ENCODE measurements at regions not wholly inside any gene's neighbourhood (a gene's known extent, or its start where the extent isn't known, plus 50 kb on each side); places are given as distances from the start of the nearest gene placed in this dataset.

- peaks cover 7 to 19% (median 14%) of the 10 kb centered on the region in 5 donors for H3K27me3 Mint-ChIP-seq
Measured at GRCh38 chr2:235381261-235381912, 112.5 kb upstream of the AGAP1 start.

GRCh38 chr2:235382179-235382578 is 111.7 kb upstream of the AGAP1 start:
- no peak for DNase-seq
- H3K36me3 Mint-ChIP-seq, result no peaks in the 10 kb centered on the region
- POLR2A ChIA-PET, result no interaction called here
- H3K9me3 Mint-ChIP-seq, result peaks cover 0 to 2% (median 0%) of the 10 kb centered on the region in 9 donors
- H3K4me1 Mint-ChIP-seq, result peaks cover 0 to 1% (median 0%) of the 10 kb centered on the region in 4 donors
- H3K27ac Mint-ChIP-seq, result no peak overlapping the region
- peaks cover 6 to 17% (median 14%) of the 10 kb centered on the region in 5 donors for H3K27me3 Mint-ChIP-seq
- no peak overlapping the region for H3K4me3 Mint-ChIP-seq
- no peak for ATAC-seq

More at GRCh38 chr2:235381261-235381912, 112.5 kb upstream of the AGAP1 start:
- Mint-ChIP-seq H3K9me3 (peaks cover 0 to 2% (median 0%) of the 10 kb centered on the region in 9 donors), H3K4me1 (peaks cover 0 to 1% (median 0%) of the 10 kb centered on the region in 4 donors), H3K36me3 (no peaks in the 10 kb centered on the region), H3K4me3 (no peak overlapping the region), H3K27ac (no peak overlapping the region)
- ATAC-seq (no peak), DNase-seq (no peak)
- POLR2A ChIA-PET, result no interaction called here

- peaks cover 4 to 16% (median 12%) of the 10 kb centered on the region in 5 donors for H3K27me3 Mint-ChIP-seq
- no peaks in the 10 kb centered on the region for H3K4me1 Mint-ChIP-seq
- POLR2A ChIA-PET, result no interaction called here
- no peak overlapping the region for H3K27ac Mint-ChIP-seq
- no peak overlapping the region for H3K4me3 Mint-ChIP-seq
- ATAC-seq (no peak), DNase-seq (no peak)
- H3K9me3 Mint-ChIP-seq, result peaks cover 0 to 2% (median 0%) of the 10 kb centered on the region in 9 donors
- H3K36me3 Mint-ChIP-seq, result no peaks in the 10 kb centered on the region
Measured at GRCh38 chr2:235382601-235383000, 111.2 kb upstream of the AGAP1 start.

- Mint-ChIP-seq H3K27ac (peak overlapping the region in 1 of 10 donors; percentile 26), H3K4me3 (no peak overlapping the region), H3K4me1 (no peaks in the 10 kb centered on the region), H3K36me3 (no peaks in the 10 kb centered on the region), H3K27me3 (peaks cover 2 to 10% (median 5%) of the 10 kb centered on the region in 5 donors), H3K9me3 (peaks cover 0 to 2% (median 0%) of the 10 kb centered on the region in 9 donors)
- POLR2A ChIA-PET, result no interaction called here
- no peak for ATAC-seq
- DNase-seq, result no peak
Measured at GRCh38 chr2:235383272-235383843, 110.5 kb upstream of the AGAP1 start.

- no peaks in the 10 kb centered on the region for H3K36me3 Mint-ChIP-seq
- POLR2A ChIA-PET, result no interaction called here
- ATAC-seq (no peak), DNase-seq (no peak)
- peaks cover 0 to 2% (median 0%) of the 10 kb centered on the region in 9 donors for H3K9me3 Mint-ChIP-seq
- H3K4me1 Mint-ChIP-seq, result peaks cover 0 to 2% (median under 1%) of the 10 kb centered on the region in 4 donors
- H3K27ac Mint-ChIP-seq, result no peak overlapping the region
- H3K4me3 Mint-ChIP-seq, result no peak overlapping the region
- peaks cover 0 to 12% (median 3%) of the 10 kb centered on the region in 5 donors for H3K27me3 Mint-ChIP-seq
Measured at GRCh38 chr2:235384624-235385023, 109.2 kb upstream of the AGAP1 start.

- H3K36me3 Mint-ChIP-seq, result no peaks in the 10 kb centered on the region
- H3K4me3 Mint-ChIP-seq, result no peak overlapping the region
- no peak for ATAC-seq
- peak overlapping the region in 1 of 10 donors; percentile 72 for H3K27ac Mint-ChIP-seq
- H3K9me3 Mint-ChIP-seq, result peaks cover 0 to 4% (median 0%) of the 10 kb centered on the region in 9 donors
- POLR2A ChIA-PET, result no interaction called here
- peaks cover 1 to 15% (median 7%) of the 10 kb centered on the region in 5 donors for H3K27me3 Mint-ChIP-seq
- H3K4me1 Mint-ChIP-seq, result peaks cover 10 to 17% (median 15%) of the 10 kb centered on the region in 4 donors
- no peak for DNase-seq
Measured at GRCh38 chr2:235389626-235390025, 104.2 kb upstream of the AGAP1 start.

GRCh38 chr2:235390108-235390815 is 103.6 kb upstream of the AGAP1 start:
- H3K9me3 Mint-ChIP-seq, result peaks cover 0 to 5% (median 0%) of the 10 kb centered on the region in 9 donors
- peaks cover 0 to 4% (median 0%) of the 10 kb centered on the region in 3 donors for H3K36me3 Mint-ChIP-seq
- peaks cover 10 to 17% (median 15%) of the 10 kb centered on the region in 4 donors for H3K4me1 Mint-ChIP-seq
- POLR2A ChIA-PET, result no interaction called here
- peak overlapping the region in 6 of 10 donors; percentile 52 to 80 (median 70) for H3K27ac Mint-ChIP-seq
- H3K27me3 Mint-ChIP-seq, result peaks cover 3 to 15% (median 9%) of the 10 kb centered on the region in 5 donors
- H3K4me3 Mint-ChIP-seq, result peak overlapping the region in 9 of 10 donors; percentile 20 to 75 (median 53)
- peak; percentile 80 to 97 for ATAC-seq
- peak in 9 of 10 donors; percentile 4 to 71 (median 49) for DNase-seq

- peaks cover 3 to 19% (median 11%) of the 10 kb centered on the region in 5 donors for H3K27me3 Mint-ChIP-seq
- DNase-seq (no peak), ATAC-seq (peak in 1 of 2 donors; percentile 9)
- peak overlapping the region; percentile 9 to 75 (median 40) for H3K4me3 Mint-ChIP-seq
- peak overlapping the region in 7 of 10 donors; percentile 6 to 80 (median 52) for H3K27ac Mint-ChIP-seq
- peaks cover 0 to 7% (median 0%) of the 10 kb centered on the region in 3 donors for H3K36me3 Mint-ChIP-seq
- H3K9me3 Mint-ChIP-seq, result peaks cover 0 to 5% (median 0%) of the 10 kb centered on the region in 9 donors
- peaks cover 10 to 17% (median 15%) of the 10 kb centered on the region in 4 donors for H3K4me1 Mint-ChIP-seq
- POLR2A ChIA-PET, result no interaction called here
Measured at GRCh38 chr2:235390816-235391194, 103.0 kb upstream of the AGAP1 start.

GRCh38 chr2:235391921-235392615 is 101.8 kb upstream of the AGAP1 start:
- ATAC-seq, result no peak
- POLR2A ChIA-PET, result no interaction called here
- DNase-seq, result no peak
- Mint-ChIP-seq H3K4me1 (peaks cover 10 to 17% (median 15%) of the 10 kb centered on the region in 4 donors), H3K4me3 (peak overlapping the region in 1 of 10 donors; percentile 15), H3K27ac (peak overlapping the region in 1 of 10 donors; percentile 16), H3K9me3 (peaks cover 0 to 5% (median 0%) of the 10 kb centered on the region in 9 donors), H3K27me3 (peaks cover 5 to 22% (median 15%) of the 10 kb centered on the region in 5 donors), H3K36me3 (peaks cover 0 to 7% (median 0%) of the 10 kb centered on the region in 3 donors)

GRCh38 chr2:235394278-235394828 is 99.5 kb upstream of the AGAP1 start:
- Mint-ChIP-seq H3K4me3 (no peak overlapping the region), H3K27ac (no peak overlapping the region), H3K9me3 (peaks cover 0 to 5% (median 0%) of the 10 kb centered on the region in 9 donors), H3K27me3 (peaks cover 8 to 25% (median 18%) of the 10 kb centered on the region in 5 donors), H3K4me1 (peaks cover 10 to 17% (median 15%) of the 10 kb centered on the region in 4 donors), H3K36me3 (peaks cover 0 to 7% (median 0%) of the 10 kb centered on the region in 3 donors)
- ATAC-seq (no peak), DNase-seq (no peak)
- POLR2A ChIA-PET, result no interaction called here

- Mint-ChIP-seq H3K27me3 (peaks cover 12 to 28% (median 22%) of the 10 kb centered on the region in 5 donors), H3K4me1 (no peaks in the 10 kb centered on the region), H3K9me3 (peaks cover 0 to 10% (median 2%) of the 10 kb centered on the region in 9 donors), H3K27ac (no peak overlapping the region), H3K36me3 (peaks cover 0 to 7% (median 0%) of the 10 kb centered on the region in 3 donors), H3K4me3 (no peak overlapping the region)
- ATAC-seq (no peak), DNase-seq (no peak)
- POLR2A ChIA-PET, result no interaction called here
Measured at GRCh38 chr2:235396071-235396846, 97.6 kb upstream of the AGAP1 start.

Measured in naive thymus-derived CD8-positive, alpha-beta T cell (primary cell).